ENCODE measurements at regions not wholly inside any gene's neighbourhood (a gene's known extent, or its start where the extent isn't known, plus 50 kb on each side); places are given as distances from the start of the nearest gene placed in this dataset.

- 83% methylated on average over 15 of the region's 15 CpGs for WGBS (ENCODE audit: insufficient coverage)
- Histone ChIP-seq H3K4me3 (ENCODE audit: low read length) (no peak overlapping the region), H3K9me3 (ENCODE audit: control insufficient read depth, insufficient read depth, low read length) (no peaks in the 10 kb centered on the region), H3K27me3 (ENCODE audit: control insufficient read depth, insufficient read depth, low read length) (no peaks in the 10 kb centered on the region), H3K4me1 (ENCODE audit: control insufficient read depth, insufficient read depth, low read length) (peaks cover 61% of the 10 kb centered on the region), H3K27ac (ENCODE audit: low read length) (no peak overlapping the region), H3K36me3 (ENCODE audit: control insufficient read depth, insufficient read depth, low read length) (no peaks in the 10 kb centered on the region)
- no peak for TF ChIP-seq CTCF (IDR thresholded peaks at IDR 0.05)
- Mint-ChIP-seq H3K4me3 (no peak overlapping the region), H3K4me1 (peaks cover 42 to 44% of the 10 kb centered on the region in 2 donors), H3K27me3 (ENCODE audit: low read depth in 2 of 2) (peaks cover 4 to 7% of the 10 kb centered on the region in 2 donors), H3K36me3 (no peaks in the 10 kb centered on the region), H3K27ac (no peak overlapping the region), H3K9me3 (no peaks in the 10 kb centered on the region)
- intact Hi-C loops (cut with micrococcal nuclease) = loop anchor here (5.0 kb wide), 1 partner anchor 35 kb away; no protein-coding TSS in a partner anchor
- ATAC-seq (no peak), DNase-seq (no peak)
Observed at GRCh38 chr1:234976861-234977680, 151.6 kb downstream of the TOMM20 start.

- H3K27ac Mint-ChIP-seq = no peak overlapping the region
- intact Hi-C loops (cut with micrococcal nuclease) = loop anchor here (5.0 kb wide), 1 partner anchor 36 kb away; no protein-coding TSS in a partner anchor
- H3K4me1 Mint-ChIP-seq = peaks cover 49 to 52% of the 10 kb centered on the region in 2 donors
- no peak overlapping the region for H3K27ac ChIP-seq (ENCODE audit: low read length)
- H3K36me3 Mint-ChIP-seq = no peaks in the 10 kb centered on the region
- peaks cover 58% of the 10 kb centered on the region for H3K4me1 ChIP-seq (ENCODE audit: control insufficient read depth, insufficient read depth, low read length)
- peaks cover 7 to 9% of the 10 kb centered on the region in 2 donors for H3K27me3 Mint-ChIP-seq (ENCODE audit: low read depth in 2 of 2)
- H3K36me3 ChIP-seq (ENCODE audit: control insufficient read depth, insufficient read depth, low read length) = no peaks in the 10 kb centered on the region
- WGBS (ENCODE audit: insufficient coverage) = 91% methylated on average over 11 of the region's 11 CpGs
- H3K4me3 Mint-ChIP-seq = no peak overlapping the region
- H3K9me3 Mint-ChIP-seq = no peaks in the 10 kb centered on the region
- no peaks in the 10 kb centered on the region for H3K9me3 ChIP-seq (ENCODE audit: control insufficient read depth, insufficient read depth, low read length)
- H3K27me3 ChIP-seq (ENCODE audit: control insufficient read depth, insufficient read depth, low read length) = no peaks in the 10 kb centered on the region
- H3K4me3 ChIP-seq (ENCODE audit: low read length) = no peak overlapping the region
- no peak for TF ChIP-seq CTCF (IDR thresholded peaks at IDR 0.05)
- DNase-seq (no peak), ATAC-seq (no peak)
Observed at GRCh38 chr1:234975941-234976860, 152.4 kb downstream of the TOMM20 start.

- H3K27me3 Mint-ChIP-seq (ENCODE audit: low read depth in 2 of 2) = peaks cover 7 to 9% of the 10 kb centered on the region in 2 donors
- H3K27ac Mint-ChIP-seq = no peak overlapping the region
- DNase-seq = no peak
- no peaks in the 10 kb centered on the region for H3K36me3 ChIP-seq (ENCODE audit: control insufficient read depth, insufficient read depth, low read length)
- no peaks in the 10 kb centered on the region for H3K36me3 Mint-ChIP-seq
- no peaks in the 10 kb centered on the region for H3K9me3 ChIP-seq (ENCODE audit: control insufficient read depth, insufficient read depth, low read length)
- no peaks in the 10 kb centered on the region for H3K27me3 ChIP-seq (ENCODE audit: control insufficient read depth, insufficient read depth, low read length)
- TF ChIP-seq CTCF (IDR thresholded peaks at IDR 0.05) = no peak
- H3K4me1 Mint-ChIP-seq = peaks cover 44 to 52% of the 10 kb centered on the region in 2 donors
- peaks cover 56% of the 10 kb centered on the region for H3K4me1 ChIP-seq (ENCODE audit: control insufficient read depth, insufficient read depth, low read length)
- no peak overlapping the region for H3K4me3 ChIP-seq (ENCODE audit: low read length)
- WGBS (ENCODE audit: insufficient coverage) = 89% methylated on average over 11 of the region's 11 CpGs
- H3K27ac ChIP-seq (ENCODE audit: low read length) = no peak overlapping the region
- intact Hi-C loops (cut with micrococcal nuclease) = loop anchor here (5.0 kb wide), 1 partner anchor 37 kb away; no protein-coding TSS in a partner anchor
- H3K9me3 Mint-ChIP-seq = no peaks in the 10 kb centered on the region
- no peak overlapping the region for H3K4me3 Mint-ChIP-seq
- peak in 2 of 3 donors; percentile 14 to 81 for ATAC-seq
Observed at GRCh38 chr1:234975122-234975940, 153.3 kb downstream of the TOMM20 start.
